GM23338 (cell line): ENCODE measurements at regions not wholly inside any gene's neighbourhood (a gene's known extent, or its start where the extent isn't known, plus 50 kb on each side); places are given as distances from the start of the nearest gene placed in this dataset.

ENCODE experiments used
- ATAC-seq: fragments of 200-7000 bp; cut with Tn5 transposase; 3 replicates; pipeline ENCODE4 v1.9.1; 2020
- DNase-seq: peaks from one replicate; pipeline ENCODE4 v3.0.0-alpha.2; 2015; ENCODE audit warnings: low spot score
- H2AFZ ChIP-seq: fragments of 200-600 bp; sonication (generic); 2 replicates; pipeline ENCODE4 v1.8.0; 2016; ENCODE audit warnings: antibody characterized with exemption, mild to moderate bottlenecking, moderate library complexity
- H3F3A ChIP-seq: fragments of 200-600 bp; sonication (generic); replicated peaks from 2 replicates; pipeline ENCODE4 v1.8.0; 2017; ENCODE audit warnings: antibody characterized with exemption, mixed run types, low read depth
- H3K27ac ChIP-seq: fragments of 200-600 bp; sonication (generic); 2 replicates; pipeline ENCODE4 v1.6.1; 2016; ENCODE audit warnings: low read depth
- H3K27me3 ChIP-seq: fragments of 200-600 bp; sonication (generic); 2 replicates; pipeline ENCODE4 v1.8.0; 2016; ENCODE audit warnings: mild to moderate bottlenecking, mixed run types, moderate library complexity; ENCODE audit not compliant: insufficient read depth
- H3K36me3 ChIP-seq: fragments of 200-600 bp; sonication (generic); 2 replicates; pipeline ENCODE4 v1.8.0; 2016; ENCODE audit warnings: mild to moderate bottlenecking; ENCODE audit not compliant: insufficient read depth
- H3K4me1 ChIP-seq: fragments of 200-600 bp; sonication (generic); 2 replicates; pipeline ENCODE4 v1.8.0; 2016; ENCODE audit warnings: mild to moderate bottlenecking, moderate library complexity; ENCODE audit not compliant: insufficient read depth
- H3K4me2 ChIP-seq: fragments of 200-600 bp; sonication (generic); 2 replicates; pipeline ENCODE4 v1.7.1; 2017; ENCODE audit warnings: mixed run types
- H3K4me3 ChIP-seq: fragments of 200-600 bp; sonication (generic); 2 replicates; pipeline ENCODE4 v1.6.1; 2016; ENCODE audit warnings: mixed run types
- H3K79me2 ChIP-seq: fragments of 200-600 bp; sonication (generic); replicated peaks from 2 replicates; pipeline ENCODE4 v1.8.0; 2017; ENCODE audit warnings: mild to moderate bottlenecking; ENCODE audit not compliant: insufficient read depth
- H3K9me2 ChIP-seq: fragments of 200-600 bp; sonication (generic); 2 replicates; pipeline ENCODE4 v1.8.0; 2017; ENCODE audit not compliant: insufficient read depth
- H4K20me1 ChIP-seq: fragments of 200-600 bp; sonication (generic); replicated peaks from 2 replicates; pipeline ENCODE4 v1.8.0; 2017; ENCODE audit warnings: mild to moderate bottlenecking; ENCODE audit not compliant: insufficient read depth
- H3K27ac Mint-ChIP-seq: 2 replicates; pipeline ENCODE4 v1.8.0; 2020; ENCODE audit warnings: inconsistent platforms, mild to moderate bottlenecking, moderate library complexity, mixed read lengths
- H3K27me3 Mint-ChIP-seq: 3 replicates; pipeline ENCODE4 v1.8.0; 2022; ENCODE audit warnings: low read depth, mild to moderate bottlenecking, moderate library complexity, mixed read lengths, inconsistent platforms; ENCODE audit not compliant: insufficient read depth, poor library complexity
- H3K36me3 Mint-ChIP-seq: 3 replicates; pipeline ENCODE4 v1.8.0; 2021; ENCODE audit warnings: low read depth, mild to moderate bottlenecking, inconsistent platforms, moderate library complexity, mixed read lengths
- H3K4me1 Mint-ChIP-seq: 3 replicates; pipeline ENCODE4 v1.8.0; 2020; ENCODE audit warnings: mild to moderate bottlenecking, inconsistent platforms, mixed read lengths
- H3K4me3 Mint-ChIP-seq: 3 replicates; pipeline ENCODE4 v1.8.0; 2021; ENCODE audit warnings: moderate library complexity, mild to moderate bottlenecking, inconsistent platforms, mixed read lengths
- H3K9me3 Mint-ChIP-seq: 3 replicates; pipeline ENCODE4 v1.8.0; 2020; ENCODE audit warnings: moderate library complexity, mild to moderate bottlenecking, inconsistent platforms, mixed read lengths
- EZH2phosphoT487 ChIP-seq: fragments of 200-600 bp; sonication (generic); IDR thresholded peaks from one replicate; pipeline ENCODE4 v1.8.1; 2018; ENCODE audit warnings: antibody characterized with exemption; ENCODE audit not compliant: unreplicated experiment
- JUNB ChIP-seq: IDR thresholded peaks from one replicate; pipeline ENCODE4 v1.6.1; 2016; ENCODE audit warnings: antibody characterized with exemption; ENCODE audit not compliant: unreplicated experiment
- POLR2AphosphoS5 ChIP-seq: IDR thresholded peaks from 2 replicates; pipeline ENCODE4 v1.6.1; 2016; ENCODE audit warnings: antibody characterized with exemption, low read depth
- ZNF114 ChIP-seq: fragments of 250-450 bp; sonication (Bioruptor Pico); IDR thresholded peaks from 2 replicates; pipeline ENCODE4 v1.5.0; 2020; ENCODE audit warnings: mild to moderate bottlenecking, moderate library complexity
- TF ChIP-seq, protein P1 (sequence below): fragments of 250-450 bp; sonication (Bioruptor Pico); IDR thresholded peaks from 2 replicates; pipeline ENCODE4 v1.5.0; 2020; ENCODE audit warnings: mild to moderate bottlenecking, moderate library complexity

DNA sequence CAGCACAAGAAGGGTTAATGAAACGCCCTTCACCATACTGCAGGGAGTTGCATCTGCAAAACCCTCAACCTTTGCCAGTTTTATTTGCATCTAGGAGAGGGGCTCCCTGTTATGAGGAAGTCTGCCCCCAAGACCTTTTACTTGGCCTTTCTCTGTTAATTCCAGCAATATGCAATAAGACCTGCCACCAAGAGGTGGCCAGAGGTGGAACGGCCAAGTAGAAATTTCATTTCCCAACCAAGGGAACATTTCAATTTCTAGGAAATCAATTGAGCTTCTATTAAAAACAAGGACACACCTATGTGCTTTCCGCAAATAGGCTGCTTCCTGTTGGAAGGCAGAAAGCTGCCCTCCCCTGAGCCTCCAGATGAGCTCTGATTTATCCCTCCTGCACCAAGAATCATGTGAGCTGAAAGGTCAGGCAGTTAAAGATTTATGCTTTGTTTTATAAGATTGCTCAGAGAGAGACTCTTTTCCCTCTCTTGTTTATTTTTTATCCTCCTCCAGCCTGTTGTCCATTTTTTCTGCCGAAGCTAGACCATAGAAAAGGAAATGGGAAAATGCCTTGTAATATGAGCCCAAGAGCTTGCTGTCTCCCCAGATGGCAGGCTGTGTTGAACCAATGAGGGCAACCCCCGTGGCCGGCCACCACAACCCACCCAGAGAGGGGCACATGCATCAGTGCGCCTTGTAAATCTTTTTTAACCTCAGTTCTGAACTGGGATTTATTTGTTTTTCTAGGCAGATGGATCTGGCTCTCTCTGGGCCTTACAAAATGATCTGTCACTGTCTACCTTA is 572.8 kb downstream of the TLE1 start:
- no peak overlapping the region for H3K27ac ChIP-seq
- peak overlapping the region; percentile 49; the same call in 1 of the 2 replicates for H3K4me2 ChIP-seq
- H3K4me3 ChIP-seq = no peak overlapping the region
- peak overlapping the region; percentile 82 for H2AFZ ChIP-seq
- H3F3A ChIP-seq = no peaks in the 10 kb centered on the region
- DNase-seq (peak; percentile 13), ATAC-seq (no peak)
- no peaks in the 10 kb centered on the region; the same call in 2 of the 3 replicates for H3K9me3 Mint-ChIP-seq
- peak overlapping the region; percentile 59; the same call in 1 of the 2 replicates for H3K27ac Mint-ChIP-seq
- no peaks in the 10 kb centered on the region for H3K79me2 ChIP-seq
- peaks cover 46% of the 10 kb centered on the region for H3K4me1 Mint-ChIP-seq
- peaks cover 52% of the 10 kb centered on the region for H3K4me1 ChIP-seq
- no peak overlapping the region for H3K4me3 Mint-ChIP-seq
- TF ChIP-seq JUNB (no peak), POLR2AphosphoS5 (no peak)
- H3K27me3 Mint-ChIP-seq = peaks cover 4% of the 10 kb centered on the region
- H4K20me1 ChIP-seq = no peaks in the 10 kb centered on the region
- H3K36me3 ChIP-seq = no peaks in the 10 kb centered on the region
- H3K9me2 ChIP-seq = 0 out of 2 replicates have a peak, but pooled peaks cover 2% of the 10 kb centered on the region
- no peaks in the 10 kb centered on the region for H3K27me3 ChIP-seq
- no peaks in the 10 kb centered on the region for H3K36me3 Mint-ChIP-seq

DNA sequence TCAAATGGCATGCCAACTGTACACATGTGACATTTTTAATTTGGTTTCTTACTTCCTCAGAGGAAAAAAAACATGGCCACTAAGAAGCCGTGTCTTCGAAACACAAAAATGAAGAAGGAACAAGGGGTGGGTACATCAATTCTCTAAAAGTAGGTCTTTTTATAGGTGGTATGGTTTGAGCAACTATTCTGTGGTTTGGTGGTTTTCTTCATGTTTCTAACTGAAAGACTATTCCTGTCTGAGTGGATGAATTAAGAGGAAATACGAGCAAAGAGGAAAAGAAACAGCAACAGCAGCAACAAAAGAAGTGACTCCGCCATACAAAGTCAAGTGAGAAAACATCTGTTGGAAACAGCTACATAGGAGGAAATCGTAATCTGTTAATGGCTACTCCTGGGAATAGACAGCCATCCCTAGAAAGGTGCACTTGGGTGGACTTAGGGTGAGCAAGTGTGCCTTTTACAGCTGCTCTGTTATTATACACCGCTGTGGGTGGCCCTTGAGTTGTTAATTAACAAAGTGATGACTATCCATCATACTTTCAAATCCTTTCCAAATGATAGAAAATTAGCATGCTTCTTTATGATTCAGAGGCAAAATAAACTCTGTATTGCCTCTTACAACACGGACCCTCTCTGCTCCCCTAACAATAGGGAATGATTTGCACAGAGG is 575.8 kb downstream of the TLE1 start:
- H3F3A ChIP-seq = no peaks in the 10 kb centered on the region
- no peaks in the 10 kb centered on the region for H4K20me1 ChIP-seq
- 0 out of 2 replicates have a peak overlapping the region, but pooled peaks have one; percentile 16 for H2AFZ ChIP-seq
- peak overlapping the region; percentile 9; the same call in 1 of the 2 replicates for H3K27ac ChIP-seq
- peak overlapping the region; percentile 61 for H3K4me2 ChIP-seq
- H3K9me2 ChIP-seq = 0 out of 2 replicates have a peak, but pooled peaks cover 2% of the 10 kb centered on the region
- H3K36me3 ChIP-seq = no peaks in the 10 kb centered on the region
- Mint-ChIP-seq H3K27me3 (peaks cover 4% of the 10 kb centered on the region), H3K4me3 (no peak overlapping the region), H3K9me3 (no peaks in the 10 kb centered on the region), H3K4me1 (peaks cover 55% of the 10 kb centered on the region), H3K36me3 (no peaks in the 10 kb centered on the region), H3K27ac (peak overlapping the region; percentile 8; the same call in 1 of the 2 replicates)
- H3K27me3 ChIP-seq = no peaks in the 10 kb centered on the region
- H3K4me3 ChIP-seq = no peak overlapping the region; the same call in 1 of the 2 replicates
- H3K4me1 ChIP-seq = peaks cover 60% of the 10 kb centered on the region
- DNase-seq (peak; percentile 5), ATAC-seq (peak; percentile 18; the same call in 1 of the 3 replicates)
- no peaks in the 10 kb centered on the region for H3K79me2 ChIP-seq
- TF ChIP-seq EZH2phosphoT487 (no peak), ZNF114 (CRISPR knock-in tag) (no peak)
- TF ChIP-seq, protein P1, sequence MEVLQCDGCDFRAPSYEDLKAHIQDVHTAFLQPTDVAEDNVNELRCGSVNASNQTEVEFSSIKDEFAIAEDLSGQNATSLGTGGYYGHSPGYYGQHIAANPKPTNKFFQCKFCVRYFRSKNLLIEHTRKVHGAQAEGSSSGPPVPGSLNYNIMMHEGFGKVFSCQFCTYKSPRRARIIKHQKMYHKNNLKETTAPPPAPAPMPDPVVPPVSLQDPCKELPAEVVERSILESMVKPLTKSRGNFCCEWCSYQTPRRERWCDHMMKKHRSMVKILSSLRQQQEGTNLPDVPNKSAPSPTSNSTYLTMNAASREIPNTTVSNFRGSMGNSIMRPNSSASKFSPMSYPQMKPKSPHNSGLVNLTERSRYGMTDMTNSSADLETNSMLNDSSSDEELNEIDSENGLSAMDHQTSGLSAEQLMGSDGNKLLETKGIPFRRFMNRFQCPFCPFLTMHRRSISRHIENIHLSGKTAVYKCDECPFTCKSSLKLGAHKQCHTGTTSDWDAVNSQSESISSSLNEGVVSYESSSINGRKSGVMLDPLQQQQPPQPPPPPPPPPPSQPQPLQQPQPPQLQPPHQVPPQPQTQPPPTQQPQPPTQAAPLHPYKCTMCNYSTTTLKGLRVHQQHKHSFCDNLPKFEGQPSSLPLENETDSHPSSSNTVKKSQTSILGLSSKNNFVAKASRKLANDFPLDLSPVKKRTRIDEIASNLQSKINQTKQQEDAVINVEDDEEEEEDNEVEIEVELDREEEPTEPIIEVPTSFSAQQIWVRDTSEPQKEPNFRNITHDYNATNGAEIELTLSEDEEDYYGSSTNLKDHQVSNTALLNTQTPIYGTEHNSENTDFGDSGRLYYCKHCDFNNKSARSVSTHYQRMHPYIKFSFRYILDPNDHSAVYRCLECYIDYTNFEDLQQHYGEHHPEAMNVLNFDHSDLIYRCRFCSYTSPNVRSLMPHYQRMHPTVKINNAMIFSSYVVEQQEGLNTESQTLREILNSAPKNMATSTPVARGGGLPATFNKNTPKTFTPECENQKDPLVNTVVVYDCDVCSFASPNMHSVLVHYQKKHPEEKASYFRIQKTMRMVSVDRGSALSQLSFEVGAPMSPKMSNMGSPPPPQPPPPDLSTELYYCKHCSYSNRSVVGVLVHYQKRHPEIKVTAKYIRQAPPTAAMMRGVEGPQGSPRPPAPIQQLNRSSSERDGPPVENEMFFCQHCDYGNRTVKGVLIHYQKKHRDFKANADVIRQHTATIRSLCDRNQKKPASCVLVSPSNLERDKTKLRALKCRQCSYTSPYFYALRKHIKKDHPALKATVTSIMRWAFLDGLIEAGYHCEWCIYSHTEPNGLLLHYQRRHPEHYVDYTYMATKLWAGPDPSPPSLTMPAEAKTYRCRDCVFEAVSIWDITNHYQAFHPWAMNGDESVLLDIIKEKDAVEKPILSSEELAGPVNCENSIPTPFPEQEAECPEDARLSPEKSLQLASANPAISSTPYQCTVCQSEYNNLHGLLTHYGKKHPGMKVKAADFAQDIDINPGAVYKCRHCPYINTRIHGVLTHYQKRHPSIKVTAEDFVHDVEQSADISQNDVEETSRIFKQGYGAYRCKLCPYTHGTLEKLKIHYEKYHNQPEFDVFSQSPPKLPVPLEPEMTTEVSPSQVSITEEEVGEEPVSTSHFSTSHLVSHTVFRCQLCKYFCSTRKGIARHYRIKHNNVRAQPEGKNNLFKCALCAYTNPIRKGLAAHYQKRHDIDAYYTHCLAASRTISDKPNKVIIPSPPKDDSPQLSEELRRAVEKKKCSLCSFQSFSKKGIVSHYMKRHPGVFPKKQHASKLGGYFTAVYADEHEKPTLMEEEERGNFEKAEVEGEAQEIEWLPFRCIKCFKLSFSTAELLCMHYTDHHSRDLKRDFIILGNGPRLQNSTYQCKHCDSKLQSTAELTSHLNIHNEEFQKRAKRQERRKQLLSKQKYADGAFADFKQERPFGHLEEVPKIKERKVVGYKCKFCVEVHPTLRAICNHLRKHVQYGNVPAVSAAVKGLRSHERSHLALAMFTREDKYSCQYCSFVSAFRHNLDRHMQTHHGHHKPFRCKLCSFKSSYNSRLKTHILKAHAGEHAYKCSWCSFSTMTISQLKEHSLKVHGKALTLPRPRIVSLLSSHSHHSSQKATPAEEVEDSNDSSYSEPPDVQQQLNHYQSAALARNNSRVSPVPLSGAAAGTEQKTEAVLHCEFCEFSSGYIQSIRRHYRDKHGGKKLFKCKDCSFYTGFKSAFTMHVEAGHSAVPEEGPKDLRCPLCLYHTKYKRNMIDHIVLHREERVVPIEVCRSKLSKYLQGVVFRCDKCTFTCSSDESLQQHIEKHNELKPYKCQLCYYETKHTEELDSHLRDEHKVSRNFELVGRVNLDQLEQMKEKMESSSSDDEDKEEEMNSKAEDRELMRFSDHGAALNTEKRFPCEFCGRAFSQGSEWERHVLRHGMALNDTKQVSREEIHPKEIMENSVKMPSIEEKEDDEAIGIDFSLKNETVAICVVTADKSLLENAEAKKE (CRISPR knock-in tag) = no peak
